OCI-LY7 (cell line): ENCODE measurements at regions not wholly inside any gene's neighbourhood (a gene's known extent, or its start where the extent isn't known, plus 50 kb on each side); places are given as distances from the start of the nearest gene placed in this dataset.

ENCODE experiments used
- CTCF ChIP-seq: fragments of 200-600 bp; sonication (generic); conservative IDR thresholded peaks from 2 replicates; pipeline ENCODE4 v1.5.1; 2014; ENCODE audit warnings: mild to moderate bottlenecking, antibody characterized with exemption, low read length, moderate library complexity, mixed read lengths
- EZH2phosphoT487 ChIP-seq: fragments of 200-600 bp; sonication (generic); IDR thresholded peaks from 2 replicates; pipeline ENCODE4 v1.6.1; 2018; ENCODE audit warnings: low read depth, borderline replicate concordance, mild to moderate bottlenecking, mixed run types, antibody characterized with exemption, low read length, moderate library complexity, mixed read lengths

- TF ChIP-seq CTCF (no peak), EZH2phosphoT487 (no peak)
Measured at GRCh38 chr2:128717758-128718710, 399.4 kb upstream of the HS6ST1 start.
